ENCODE measurements at regions not wholly inside any gene's neighbourhood (a gene's known extent, or its start where the extent isn't known, plus 50 kb on each side); places are given as distances from the start of the nearest gene placed in this dataset.

DNA sequence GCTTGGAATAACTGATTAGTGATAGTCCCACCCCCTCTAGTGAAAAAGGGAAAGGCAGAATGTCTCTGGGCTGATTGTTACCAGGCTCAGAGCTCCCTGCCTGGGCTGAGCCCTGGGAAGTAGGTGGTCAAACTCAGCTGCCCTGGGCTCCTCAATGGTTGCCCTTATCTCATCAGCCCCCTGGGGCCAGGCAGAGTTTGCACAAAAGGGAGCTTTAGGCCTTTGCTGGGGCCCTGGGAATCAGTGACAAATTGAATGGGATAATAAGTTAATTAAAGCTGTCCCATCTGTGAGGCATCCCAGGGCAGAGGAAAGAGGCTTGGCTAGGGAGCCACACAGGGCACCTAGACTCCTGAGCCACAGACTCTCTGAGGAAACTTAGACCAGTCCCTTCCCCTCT, 89.0 kb downstream of the EFNB1 start:
- no peak for DNase-seq

- DNase-seq = no peak
Observed at GRCh38 chrX:68916891-68917290, 88.1 kb downstream of the EFNB1 start.

DNA sequence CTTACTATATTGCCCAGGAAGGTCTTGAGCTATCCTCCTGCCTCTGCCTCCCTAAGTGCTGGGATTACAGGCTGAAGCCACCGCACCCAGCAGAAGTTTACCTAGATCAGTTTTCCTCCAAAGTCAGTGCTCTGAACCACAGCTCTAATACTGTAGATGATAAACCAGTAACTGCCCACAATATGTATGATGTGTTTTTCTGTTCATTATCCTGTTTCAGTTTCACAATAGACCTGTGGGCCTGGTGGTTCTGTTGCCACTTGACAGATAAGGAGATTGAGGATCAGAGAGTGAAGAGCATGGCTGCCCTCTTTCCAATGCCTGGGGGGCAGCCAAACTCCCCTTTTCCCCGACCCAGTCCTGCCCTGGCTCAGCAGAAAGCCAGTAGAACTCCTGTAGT, 87.0 kb downstream of the EFNB1 start:
- DNase-seq = no peak

GRCh38 chrX:68914479-68914946, 85.7 kb downstream of the EFNB1 start:
- DNase-seq = no peak

DNA sequence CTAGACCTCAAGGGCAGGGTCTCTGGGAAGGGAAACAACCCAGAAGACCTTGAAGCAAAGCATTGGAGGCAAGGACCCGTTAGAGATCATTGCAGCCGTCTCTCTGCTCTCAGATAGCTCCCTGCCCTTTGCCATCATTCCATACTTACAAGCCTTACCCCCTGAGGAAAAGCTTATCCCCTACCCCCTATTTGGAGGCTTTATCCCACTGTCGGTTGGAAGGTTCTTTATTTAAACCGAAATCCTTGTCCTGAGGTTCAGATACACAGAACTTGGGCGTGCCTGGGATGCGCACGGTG, 84.4 kb downstream of the EFNB1 start:
- no peak for DNase-seq

DNA sequence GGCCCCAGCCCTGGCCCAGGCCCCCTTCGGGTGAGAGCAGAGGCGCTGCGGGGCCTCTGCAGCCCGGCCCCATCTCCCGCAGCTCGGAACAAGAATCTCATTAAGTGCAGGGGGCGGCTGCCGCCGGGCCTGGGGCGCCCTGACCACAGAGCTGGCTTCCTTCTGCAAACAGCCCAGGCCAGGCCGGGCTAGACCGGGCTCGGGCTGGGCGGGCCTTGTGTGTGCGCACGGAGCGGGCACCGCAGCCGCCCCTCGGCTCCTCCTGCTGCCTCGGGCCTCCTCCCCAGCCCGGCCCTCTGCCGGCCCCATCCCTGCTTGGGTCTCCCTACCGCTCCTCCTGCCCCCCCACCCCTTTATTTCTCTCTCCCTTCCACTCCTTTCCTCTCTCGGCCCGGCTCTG, 83.3 kb downstream of the EFNB1 start:
- DNase-seq = no peak

GRCh38 chrX:68910731-68911428, 82.1 kb downstream of the EFNB1 start:
- DNase-seq = no peak

GRCh38 chrX:68909945-68910344, 81.1 kb downstream of the EFNB1 start:
- DNase-seq = no peak

GRCh38 chrX:68908071-68908470, 79.2 kb downstream of the EFNB1 start:
- no peak for DNase-seq

DNA sequence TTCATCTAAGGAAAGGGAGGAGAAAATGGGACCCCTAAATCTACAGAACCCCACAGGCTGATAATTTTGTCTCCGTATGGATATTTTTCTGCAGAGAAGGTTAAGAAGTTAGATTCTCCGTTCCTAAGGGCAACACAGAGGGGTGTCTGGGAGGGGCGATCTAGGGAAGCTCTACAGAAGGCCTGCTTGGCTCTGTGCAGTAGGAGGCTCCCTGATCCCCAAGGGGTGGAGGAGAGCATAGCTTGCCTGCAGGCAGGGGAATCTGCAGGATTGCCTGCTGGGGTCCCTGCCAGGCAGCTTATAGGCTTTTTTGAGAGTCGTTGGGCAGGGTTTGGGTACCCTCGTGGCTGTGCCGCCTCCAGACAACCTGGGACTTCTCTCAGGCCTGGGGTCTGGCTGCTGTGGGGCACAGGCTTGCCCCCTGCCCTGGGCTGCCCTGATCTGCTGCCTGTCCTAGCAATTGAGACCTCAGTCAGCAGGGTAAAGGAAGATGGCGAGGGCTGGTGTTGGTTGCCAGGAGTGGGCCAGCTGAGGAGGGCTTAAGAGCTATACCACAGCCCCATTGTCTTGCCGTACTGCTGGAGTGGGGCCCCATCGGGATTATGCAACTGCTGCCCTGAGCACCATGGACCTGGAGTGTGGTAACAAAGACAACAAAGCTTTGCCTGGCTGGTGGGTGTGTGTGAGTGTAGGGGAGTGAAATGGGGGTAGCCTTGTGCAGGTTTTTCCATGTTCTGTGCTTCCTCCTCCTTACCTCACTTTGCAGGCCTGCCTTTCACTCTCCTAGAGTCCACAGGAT, 74.1 kb downstream of the EFNB1 start:
- no peak for DNase-seq

DNA sequence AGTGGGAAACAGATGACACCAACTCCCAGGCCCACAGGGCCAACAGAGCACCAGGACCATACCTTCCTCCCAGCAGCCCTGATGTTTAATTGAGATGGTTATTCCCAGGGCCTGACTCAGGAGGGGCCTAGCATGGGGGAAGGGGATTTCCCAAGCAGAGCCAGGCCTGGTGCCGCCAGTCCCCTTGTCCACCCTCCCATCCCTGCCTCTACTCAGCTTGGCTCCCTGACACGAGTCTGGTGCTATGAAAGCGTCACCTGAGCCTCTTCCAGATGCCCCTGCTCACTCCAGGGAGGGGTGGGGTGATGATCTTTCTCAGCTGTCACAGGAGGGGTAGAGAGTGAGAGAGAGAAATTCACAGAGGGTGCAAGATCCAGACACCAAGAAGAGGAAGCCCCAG, 72.7 kb downstream of the EFNB1 start:
- no peak for DNase-seq

DNA sequence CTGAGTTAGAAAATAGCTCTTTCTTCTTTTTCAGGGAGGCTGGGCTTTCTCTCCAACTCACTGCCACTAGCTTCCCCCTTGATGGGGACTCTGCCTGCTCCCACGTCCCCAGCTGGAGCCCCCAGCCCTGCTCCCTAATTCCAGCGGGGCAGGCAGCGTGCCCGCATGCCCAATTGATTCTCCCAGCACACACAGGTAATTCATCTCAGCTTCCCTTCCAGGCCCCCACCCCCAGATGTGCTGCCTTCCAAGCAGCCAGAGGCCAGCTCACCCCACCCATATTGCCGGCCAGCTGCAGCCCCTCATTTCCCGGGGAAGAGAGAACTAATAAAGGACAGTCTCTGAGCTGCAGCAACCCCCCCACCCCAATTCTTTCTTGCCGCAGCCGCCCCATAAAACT, 69.8 kb downstream of the EFNB1 start:
- no peak for DNase-seq

- DNase-seq = no peak
Observed at GRCh38 chrX:68897118-68897945, 68.5 kb downstream of the EFNB1 start.

DNA sequence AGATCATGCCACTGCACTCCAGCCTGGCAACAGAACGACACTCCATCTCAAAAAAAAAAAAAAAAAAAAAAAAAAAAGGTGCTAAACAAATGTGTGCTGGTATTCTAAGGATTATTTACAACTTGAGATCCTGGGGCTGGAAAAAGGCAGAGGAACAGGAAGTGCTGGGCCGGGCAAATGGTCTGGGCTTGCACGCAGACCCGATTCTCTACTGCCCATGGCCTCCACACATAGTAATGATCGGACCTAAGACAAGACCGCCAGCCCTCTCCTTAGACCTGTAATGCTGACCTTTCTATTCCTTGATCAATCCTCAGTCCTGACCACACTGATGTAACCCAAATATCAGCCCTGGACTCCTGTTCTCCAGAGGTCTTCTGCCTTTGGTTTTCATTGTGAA, 67.8 kb downstream of the EFNB1 start:
- DNase-seq = no peak

DNA sequence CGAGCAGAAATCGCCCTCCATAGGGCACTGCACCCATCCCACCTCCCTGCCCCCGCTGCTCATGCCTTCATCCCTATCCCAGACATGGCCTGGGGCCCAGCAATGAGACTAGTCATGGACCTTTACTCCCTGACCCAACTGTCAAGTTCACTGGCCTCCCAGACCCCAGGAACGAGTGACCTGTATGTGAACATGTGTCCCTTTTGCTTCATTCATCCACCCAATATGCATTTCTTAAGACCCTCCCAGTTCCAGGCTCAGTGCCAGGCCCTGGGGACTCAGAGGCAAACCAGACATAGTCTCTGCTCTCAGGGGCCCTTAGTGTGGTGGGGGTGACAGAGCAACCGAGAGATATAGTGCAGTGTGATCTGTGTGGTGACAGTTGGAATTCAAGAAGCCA, 67.0 kb downstream of the EFNB1 start:
- no peak for DNase-seq

DNA sequence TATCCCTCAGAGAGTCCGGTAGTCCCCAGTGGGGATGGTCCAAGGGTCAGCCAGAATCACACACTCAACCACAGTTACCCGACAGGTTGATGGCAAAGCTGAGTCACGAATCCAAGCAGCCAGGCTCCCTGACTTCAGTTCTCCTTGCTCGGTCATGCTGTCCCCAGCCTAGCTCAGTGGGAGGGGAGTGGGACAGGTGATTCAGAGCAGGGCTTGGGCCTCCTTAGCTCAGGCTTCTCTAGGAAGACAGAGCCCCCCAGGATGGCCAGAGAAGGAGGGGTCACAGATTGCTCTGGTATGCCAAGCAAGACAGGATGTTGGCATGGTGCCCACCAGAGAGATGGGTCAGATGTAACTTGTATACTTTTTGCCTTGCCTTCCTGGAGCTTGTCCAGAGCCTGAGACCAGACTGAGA, 66.5 kb downstream of the EFNB1 start:
- DNase-seq = no peak

GRCh38 chrX:68894513-68895340, 65.9 kb downstream of the EFNB1 start:
- no peak for DNase-seq

- DNase-seq = no peak
Observed at GRCh38 chrX:68894142-68894512, 65.3 kb downstream of the EFNB1 start.

DNA sequence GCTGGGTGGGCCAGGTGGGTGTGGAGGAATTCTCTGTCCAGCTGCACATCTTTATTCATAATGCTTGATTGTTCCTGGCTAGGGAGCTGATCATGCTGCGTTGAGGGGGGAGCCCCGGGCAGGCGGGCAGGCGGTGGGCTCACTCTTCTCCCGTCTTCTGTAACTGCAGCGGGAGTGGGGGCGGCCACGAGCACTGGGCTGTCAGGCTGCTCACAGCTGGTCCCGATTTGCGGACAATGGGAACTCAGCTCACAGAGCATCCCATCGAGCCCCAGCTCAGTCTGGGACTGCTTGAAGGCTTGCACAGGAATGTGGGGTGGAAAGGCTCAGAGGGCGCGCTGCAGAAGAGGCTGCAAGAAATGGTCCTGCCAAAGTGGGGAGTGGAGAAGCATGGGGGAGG, 63.8 kb downstream of the EFNB1 start:
- DNase-seq = no peak

GRCh38 chrX:68892134-68892533, 63.3 kb downstream of the EFNB1 start:
- no peak for DNase-seq

Data from amniotic stem cell (primary cell).